ENCODE measurements at regions not wholly inside any gene's neighbourhood (a gene's known extent, or its start where the extent isn't known, plus 50 kb on each side); places are given as distances from the start of the nearest gene placed in this dataset.
"Not testable (repeated sequence)": the region's sequence is repeated elsewhere in the genome, so short reads cannot be mapped to it uniquely, and the experiment has no call there.

DNA sequence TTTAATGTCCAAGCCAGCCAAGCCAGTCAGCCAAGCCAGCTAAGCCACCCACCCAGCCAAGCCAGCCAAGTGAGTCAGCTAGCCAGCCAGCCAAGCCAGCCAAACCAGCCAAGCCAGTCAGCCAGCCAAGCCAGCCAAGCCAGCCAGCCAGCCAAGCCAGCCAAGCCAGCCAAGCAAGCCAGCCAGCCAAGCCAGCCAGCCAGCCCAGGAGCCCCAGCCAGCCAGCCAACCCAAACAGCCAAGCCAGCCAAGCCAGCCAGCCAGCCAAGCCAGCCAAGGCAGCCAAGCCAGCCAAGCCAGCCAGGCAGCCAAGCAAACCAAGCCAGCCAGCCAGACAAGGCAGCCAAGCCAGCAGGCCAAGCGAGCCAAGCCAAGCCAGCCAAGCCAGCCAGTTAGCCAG, 352.1 kb upstream of the PLGLB2 start:
- not testable (repeated sequence) for TF ChIP-seq ZNF224 (CRISPR knock-in tag; IDR thresholded peaks at IDR 0.05); GTF2F1 (IDR thresholded peaks at IDR 0.05; ENCODE audit: low read length); ZFP36L2 (CRISPR knock-in tag; IDR thresholded peaks at IDR 0.05); ZNF556 (CRISPR knock-in tag; IDR thresholded peaks at IDR 0.05; ENCODE audit: borderline replicate concordance); SMARCE1 (IDR thresholded peaks at IDR 0.05; ENCODE audit: borderline replicate concordance); YY1 (IDR thresholded peaks at IDR 0.05; ENCODE audit: insufficient read depth, insufficient replicate concordance, low read depth, low read length); ZBED4 (CRISPR knock-in tag; IDR thresholded peaks at IDR 0.05; ENCODE audit: borderline replicate concordance)
- TF ChIP-seq, protein P1, sequence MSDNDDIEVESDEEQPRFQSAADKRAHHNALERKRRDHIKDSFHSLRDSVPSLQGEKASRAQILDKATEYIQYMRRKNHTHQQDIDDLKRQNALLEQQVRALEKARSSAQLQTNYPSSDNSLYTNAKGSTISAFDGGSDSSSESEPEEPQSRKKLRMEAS (IDR thresholded peaks at IDR 0.05): not testable (repeated sequence)
